Upper lobe of right lung (tissue), 1 donor: ENCODE measurements at regions not wholly inside any gene's neighbourhood (a gene's known extent, or its start where the extent isn't known, plus 50 kb on each side); places are given as distances from the start of the nearest gene placed in this dataset.

Source experiments
- ATAC-seq: fragments of 200-7000 bp; cut with Tn5 transposase; one replicate; pipeline ENCODE4 v1.9.1; 2020; ENCODE audit warnings: mild to moderate bottlenecking, moderate library complexity
- DNase-seq: peaks from one replicate; pipeline ENCODE4 v3.0.0-alpha.2; 2020
- H3K27ac ChIP-seq: fragments of 200-600 bp; one replicate; pipeline ENCODE4 v1.8.0; 2022
- H3K27me3 ChIP-seq: fragments of 200-600 bp; one replicate; pipeline ENCODE4 v1.8.0; 2022; ENCODE audit warnings: mild to moderate bottlenecking
- H3K36me3 ChIP-seq: fragments of 200-600 bp; one replicate; pipeline ENCODE4 v1.8.0; 2022
- H3K4me1 ChIP-seq: fragments of 200-600 bp; one replicate; pipeline ENCODE4 v1.8.0; 2022
- H3K4me3 ChIP-seq: fragments of 200-600 bp; one replicate; pipeline ENCODE4 v1.8.0; 2022; ENCODE audit warnings: mild to moderate bottlenecking
- H3K9me3 ChIP-seq: fragments of 200-600 bp; one replicate; pipeline ENCODE4 v1.8.0; 2022
- intact Hi-C: fragments of 100-400 bp; cut with DNase I; formaldehyde crosslinking; loops from one replicate; pipeline ENCODE4 v1.11.0; 2022
- TF ChIP-seq, protein P1 (sequence below): fragments of 200-600 bp; IDR thresholded peaks from one replicate; pipeline ENCODE4 v1.8.0; 2022; ENCODE audit warnings: antibody characterized with exemption
- donor health status: DM: no; HTN: yes; CAD: no; lungs with severe emphysema.

DNA sequence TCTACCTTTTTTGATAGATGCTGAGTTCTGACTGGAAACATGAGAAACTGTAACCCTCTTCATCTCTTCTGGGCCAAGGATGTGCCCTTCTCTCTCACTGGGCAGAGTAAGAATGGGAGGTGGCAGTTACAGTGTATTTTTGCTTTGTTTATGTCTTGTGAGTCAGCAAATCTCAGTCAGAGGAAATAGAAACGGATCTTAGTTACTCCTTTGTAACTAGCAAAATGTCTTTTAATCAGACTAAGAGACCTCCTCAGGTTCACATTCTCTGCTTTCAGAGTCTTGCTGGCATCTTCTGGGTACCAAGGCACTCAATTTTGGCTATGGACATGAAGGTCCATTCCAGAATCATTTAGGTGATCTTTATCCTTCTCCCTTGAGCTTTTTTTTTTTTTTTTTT is 70.9 kb downstream of the HHEX start:
- Histone ChIP-seq H3K27me3 (no peaks in the 10 kb centered on the region), H3K27ac (no peak overlapping the region), H3K9me3 (no peaks in the 10 kb centered on the region), H3K4me1 (peaks cover 24% of the 10 kb centered on the region), H3K4me3 (no peak overlapping the region), H3K36me3 (no peaks in the 10 kb centered on the region)
- DNase-seq (no peak), ATAC-seq (no peak)
- intact Hi-C loops = no loop called here
- TF ChIP-seq, protein P1, sequence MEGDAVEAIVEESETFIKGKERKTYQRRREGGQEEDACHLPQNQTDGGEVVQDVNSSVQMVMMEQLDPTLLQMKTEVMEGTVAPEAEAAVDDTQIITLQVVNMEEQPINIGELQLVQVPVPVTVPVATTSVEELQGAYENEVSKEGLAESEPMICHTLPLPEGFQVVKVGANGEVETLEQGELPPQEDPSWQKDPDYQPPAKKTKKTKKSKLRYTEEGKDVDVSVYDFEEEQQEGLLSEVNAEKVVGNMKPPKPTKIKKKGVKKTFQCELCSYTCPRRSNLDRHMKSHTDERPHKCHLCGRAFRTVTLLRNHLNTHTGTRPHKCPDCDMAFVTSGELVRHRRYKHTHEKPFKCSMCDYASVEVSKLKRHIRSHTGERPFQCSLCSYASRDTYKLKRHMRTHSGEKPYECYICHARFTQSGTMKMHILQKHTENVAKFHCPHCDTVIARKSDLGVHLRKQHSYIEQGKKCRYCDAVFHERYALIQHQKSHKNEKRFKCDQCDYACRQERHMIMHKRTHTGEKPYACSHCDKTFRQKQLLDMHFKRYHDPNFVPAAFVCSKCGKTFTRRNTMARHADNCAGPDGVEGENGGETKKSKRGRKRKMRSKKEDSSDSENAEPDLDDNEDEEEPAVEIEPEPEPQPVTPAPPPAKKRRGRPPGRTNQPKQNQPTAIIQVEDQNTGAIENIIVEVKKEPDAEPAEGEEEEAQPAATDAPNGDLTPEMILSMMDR = no peak

GRCh38 chr10:92761571-92761970 is 71.8 kb downstream of the HHEX start:
- H3K27ac ChIP-seq = no peak overlapping the region
- DNase-seq (no peak), ATAC-seq (no peak)
- no peak overlapping the region for H3K4me3 ChIP-seq
- intact Hi-C loops = no loop called here
- TF ChIP-seq, protein P1 = no peak
- peaks cover 15% of the 10 kb centered on the region for H3K4me1 ChIP-seq
- H3K27me3 ChIP-seq = no peaks in the 10 kb centered on the region
- H3K9me3 ChIP-seq = no peaks in the 10 kb centered on the region
- no peaks in the 10 kb centered on the region for H3K36me3 ChIP-seq

GRCh38 chr10:92763634-92764155 is 73.9 kb downstream of the HHEX start:
- no peak for ATAC-seq
- Histone ChIP-seq H3K4me1 (no peaks in the 10 kb centered on the region), H3K4me3 (no peak overlapping the region), H3K27me3 (no peaks in the 10 kb centered on the region), H3K27ac (no peak overlapping the region), H3K36me3 (no peaks in the 10 kb centered on the region), H3K9me3 (peaks cover 8% of the 10 kb centered on the region)
- DNase-seq = no peak
- intact Hi-C loops = no loop called here
- TF ChIP-seq, protein P1 = no peak

DNA sequence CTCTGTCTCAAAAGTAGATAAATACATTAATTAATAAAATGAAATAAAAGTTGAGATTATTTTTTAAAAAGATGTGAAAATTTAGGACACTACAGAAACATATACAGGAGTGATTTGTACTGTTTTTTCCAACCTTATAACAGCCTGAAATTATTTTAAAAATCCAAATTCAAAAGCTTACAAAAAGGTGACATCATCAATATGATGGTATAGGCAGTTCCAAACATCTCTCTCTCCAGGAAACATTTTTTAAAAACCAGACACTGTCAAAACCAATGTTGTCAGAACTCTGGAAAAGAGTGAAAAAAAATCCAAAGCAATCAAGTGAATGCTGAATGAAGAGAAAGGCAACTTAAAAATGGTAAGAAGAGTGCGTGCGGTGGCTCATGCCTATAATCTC is 76.7 kb downstream of the HHEX start:
- Histone ChIP-seq H3K36me3 (no peaks in the 10 kb centered on the region), H3K4me1 (no peaks in the 10 kb centered on the region), H3K4me3 (no peak overlapping the region), H3K9me3 (peaks cover 8% of the 10 kb centered on the region), H3K27ac (no peak overlapping the region), H3K27me3 (no peaks in the 10 kb centered on the region)
- intact Hi-C loops = no loop called here
- DNase-seq = no peak
- TF ChIP-seq, protein P1 = no peak
- ATAC-seq = no peak

DNA sequence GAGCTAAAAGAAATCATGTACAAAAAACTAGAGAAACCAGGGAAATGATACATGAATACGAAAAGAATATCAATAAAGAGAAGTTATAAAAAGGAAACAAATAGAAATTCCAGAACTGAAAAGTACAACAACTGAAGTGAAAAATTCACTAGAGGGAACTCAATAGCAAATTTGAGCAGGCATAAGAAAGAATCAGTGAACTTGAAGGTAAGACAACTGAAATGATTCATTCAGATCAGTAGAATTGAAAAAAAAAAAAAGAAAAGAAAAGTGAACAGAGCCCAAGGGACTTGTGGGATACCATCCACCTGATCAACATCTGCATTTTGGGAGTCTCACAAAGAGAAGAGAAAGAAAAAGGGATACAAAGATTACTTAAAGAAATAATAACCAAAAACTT is 78.3 kb downstream of the HHEX start:
- H3K4me1 ChIP-seq = no peaks in the 10 kb centered on the region
- TF ChIP-seq, protein P1 = no peak
- no peak overlapping the region for H3K27ac ChIP-seq
- DNase-seq (no peak), ATAC-seq (no peak)
- H3K36me3 ChIP-seq = no peaks in the 10 kb centered on the region
- H3K4me3 ChIP-seq = no peak overlapping the region
- peaks cover 8% of the 10 kb centered on the region for H3K9me3 ChIP-seq
- intact Hi-C loops = no loop called here
- H3K27me3 ChIP-seq = no peaks in the 10 kb centered on the region

- H3K27me3 ChIP-seq = no peaks in the 10 kb centered on the region
- no peak overlapping the region for H3K27ac ChIP-seq
- no peak overlapping the region for H3K4me3 ChIP-seq
- no peaks in the 10 kb centered on the region for H3K4me1 ChIP-seq
- DNase-seq = no peak
- TF ChIP-seq, protein P1 = no peak
- no peaks in the 10 kb centered on the region for H3K9me3 ChIP-seq
- ATAC-seq = no peak
- intact Hi-C loops = no loop called here
- no peaks in the 10 kb centered on the region for H3K36me3 ChIP-seq
Measured at GRCh38 chr10:92773776-92774175, 74.5 kb upstream of the EXOC6 start.
